ENCODE measurements at regions not wholly inside any gene's neighbourhood (a gene's known extent, or its start where the extent isn't known, plus 50 kb on each side); places are given as distances from the start of the nearest gene placed in this dataset.
"Not testable (repeated sequence)": the region's sequence is repeated elsewhere in the genome, so short reads cannot be mapped to it uniquely, and the experiment has no call there.

- no peak for DNase-seq (ENCODE audit: low spot score)
Observed at GRCh38 chr1:213531369-213532310, 456.1 kb upstream of the PROX1 start.

DNA sequence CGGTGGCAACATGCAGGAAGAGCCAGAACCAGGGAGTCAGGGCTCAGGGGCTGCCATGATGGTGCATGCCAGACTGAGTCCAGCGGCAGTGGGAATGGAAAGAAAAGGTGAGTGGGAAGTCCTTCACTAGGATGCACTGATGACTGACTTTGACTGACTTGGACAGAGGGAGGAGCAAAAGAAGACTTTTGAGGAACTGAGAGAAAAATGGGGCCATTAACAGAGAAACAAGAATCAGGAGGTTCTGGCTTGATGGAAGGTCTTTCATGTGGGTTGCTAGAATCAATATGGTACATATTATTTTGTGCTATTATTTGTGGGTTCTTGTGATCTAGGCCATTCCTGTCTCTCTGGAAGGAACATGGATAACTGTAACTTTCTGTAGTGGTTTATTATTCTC, 454.6 kb upstream of the PROX1 start:
- no peak for DNase-seq (ENCODE audit: low spot score)

DNA sequence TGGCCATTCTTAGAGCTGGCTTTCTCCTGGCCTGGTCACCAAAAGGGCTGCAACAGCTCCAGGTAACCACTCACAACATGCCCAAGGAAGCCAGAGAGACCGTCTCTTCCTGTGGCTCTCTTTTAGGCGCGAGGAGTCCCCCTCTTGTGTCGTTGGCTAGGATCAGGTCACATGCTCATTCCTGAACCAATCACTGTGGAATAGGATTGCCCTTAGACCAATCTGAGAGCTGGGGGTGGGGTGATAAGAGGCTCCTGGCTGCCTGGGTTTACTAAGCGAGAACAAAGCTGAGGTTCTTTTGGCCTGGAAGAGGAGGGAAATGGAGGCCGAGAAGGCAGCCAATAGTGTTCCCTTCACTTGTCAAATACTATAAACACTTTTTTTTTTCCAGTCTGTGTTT, 452.1 kb upstream of the PROX1 start:
- DNase-seq (ENCODE audit: low spot score): no peak

GRCh38 chr1:213538251-213538650, 449.5 kb upstream of the PROX1 start:
- no peak for DNase-seq (ENCODE audit: low spot score)

GRCh38 chr1:213539464-213539863, 448.3 kb upstream of the PROX1 start:
- no peak for DNase-seq (ENCODE audit: low spot score)

DNA sequence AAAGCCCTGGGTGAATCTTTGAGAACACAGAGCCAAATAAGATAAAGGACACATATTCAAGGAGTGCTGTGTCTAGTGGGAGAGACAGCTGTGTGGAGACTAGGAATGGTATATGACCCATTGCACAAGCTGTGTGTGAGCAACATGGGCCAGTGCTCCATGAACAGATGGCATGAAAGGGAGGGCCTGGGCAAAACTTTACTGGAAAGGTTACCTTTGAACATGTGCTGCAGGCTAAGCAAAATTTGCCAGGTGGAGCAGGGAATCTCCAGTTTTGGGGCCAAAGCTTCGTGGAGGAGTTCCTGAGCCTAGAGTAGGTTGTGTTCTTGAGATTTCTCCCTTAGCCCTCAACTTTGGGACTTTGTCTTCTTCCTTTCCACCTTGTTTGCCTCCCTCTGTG, 446.1 kb upstream of the PROX1 start:
- no peak for DNase-seq (ENCODE audit: low spot score)

DNA sequence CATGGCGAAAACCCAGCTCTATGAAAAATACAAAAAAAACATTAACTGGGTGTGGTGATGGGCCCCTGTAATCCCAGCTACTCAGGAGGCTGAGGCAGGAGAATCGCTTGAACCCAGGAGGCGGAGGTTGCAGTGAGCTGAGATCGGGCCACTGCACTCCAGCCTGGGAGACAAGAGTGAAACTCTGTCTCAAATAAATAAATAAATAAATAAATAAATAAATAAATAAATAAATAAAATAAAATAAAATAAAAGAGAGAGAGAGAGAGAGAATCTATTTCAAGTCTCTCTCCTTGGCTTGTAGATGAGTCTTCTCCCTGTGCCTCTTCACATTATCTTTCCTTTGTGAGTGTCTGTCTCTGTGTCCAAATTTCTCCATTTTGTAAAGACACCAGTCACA, 442.6 kb upstream of the PROX1 start:
- not testable (repeated sequence) for DNase-seq (ENCODE audit: low spot score)

DNA sequence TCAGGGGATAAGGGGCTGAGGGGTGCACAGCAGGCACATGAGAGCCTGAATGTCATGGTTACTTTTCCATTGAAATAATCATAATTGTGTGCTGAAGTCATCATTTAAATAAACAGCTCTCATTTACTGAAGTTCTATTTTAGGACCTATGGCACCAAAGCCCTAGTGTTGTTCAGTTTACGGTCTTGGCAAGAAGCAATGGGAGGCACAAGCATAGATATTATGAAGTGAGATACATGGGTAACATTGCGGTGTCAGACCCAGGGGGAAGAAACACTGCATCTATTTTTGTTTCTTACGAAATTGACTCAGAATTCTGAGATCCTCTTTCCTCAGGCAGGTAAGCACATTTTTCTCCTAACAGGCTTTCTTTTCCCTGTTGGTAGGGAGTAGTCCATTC, 437.8 kb upstream of the PROX1 start:
- no peak for DNase-seq (ENCODE audit: low spot score)

DNA sequence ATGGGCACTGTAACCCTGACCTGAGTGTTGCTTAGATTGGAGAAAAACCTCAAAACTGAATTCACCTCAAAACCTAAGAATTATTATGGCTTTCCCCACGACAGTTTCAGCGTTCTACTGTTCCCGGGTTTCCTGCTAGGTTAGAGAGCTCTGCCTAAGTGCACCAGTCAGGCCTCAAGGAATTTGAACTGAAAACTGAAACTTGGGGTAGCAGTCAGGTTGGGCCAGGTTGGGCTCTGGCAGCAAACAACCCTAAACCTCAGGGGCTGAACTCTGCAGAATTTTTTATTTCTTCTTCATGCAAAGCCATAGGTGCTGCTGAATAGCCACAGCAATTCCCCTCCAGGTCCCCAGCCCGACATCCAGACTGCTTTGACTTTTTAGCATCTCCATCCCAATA, 437.0 kb upstream of the PROX1 start:
- no peak for DNase-seq (ENCODE audit: low spot score)

GRCh38 chr1:213552045-213552444, 435.7 kb upstream of the PROX1 start:
- DNase-seq (ENCODE audit: low spot score): no peak

- no peak for DNase-seq (ENCODE audit: low spot score)
Observed at GRCh38 chr1:213560226-213560625, 427.5 kb upstream of the PROX1 start.

- no peak for DNase-seq (ENCODE audit: low spot score)
Observed at GRCh38 chr1:213561870-213562269, 425.9 kb upstream of the PROX1 start.

DNA sequence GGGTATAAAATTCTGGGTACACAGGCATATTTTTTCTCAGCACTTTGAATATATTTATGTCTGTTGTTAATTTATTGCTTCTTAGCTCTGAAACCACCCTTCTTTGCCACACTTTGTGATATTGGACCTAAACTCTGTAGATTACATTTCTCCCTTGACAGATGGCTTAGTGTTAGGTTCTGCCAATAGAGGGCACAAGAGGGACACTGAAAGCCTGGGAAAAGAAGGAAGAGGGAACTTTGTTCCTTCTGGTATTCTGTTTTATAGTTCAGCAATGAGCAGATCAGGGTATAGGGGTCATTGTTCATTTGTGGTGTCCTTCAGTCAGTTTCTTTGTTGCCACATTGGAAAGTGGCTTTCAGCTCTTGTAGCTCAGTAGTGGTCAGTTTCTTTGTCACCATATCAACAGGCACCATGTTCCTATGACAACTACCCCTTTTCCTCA, 423.5 kb upstream of the PROX1 start:
- no peak for DNase-seq (ENCODE audit: low spot score)

DNA sequence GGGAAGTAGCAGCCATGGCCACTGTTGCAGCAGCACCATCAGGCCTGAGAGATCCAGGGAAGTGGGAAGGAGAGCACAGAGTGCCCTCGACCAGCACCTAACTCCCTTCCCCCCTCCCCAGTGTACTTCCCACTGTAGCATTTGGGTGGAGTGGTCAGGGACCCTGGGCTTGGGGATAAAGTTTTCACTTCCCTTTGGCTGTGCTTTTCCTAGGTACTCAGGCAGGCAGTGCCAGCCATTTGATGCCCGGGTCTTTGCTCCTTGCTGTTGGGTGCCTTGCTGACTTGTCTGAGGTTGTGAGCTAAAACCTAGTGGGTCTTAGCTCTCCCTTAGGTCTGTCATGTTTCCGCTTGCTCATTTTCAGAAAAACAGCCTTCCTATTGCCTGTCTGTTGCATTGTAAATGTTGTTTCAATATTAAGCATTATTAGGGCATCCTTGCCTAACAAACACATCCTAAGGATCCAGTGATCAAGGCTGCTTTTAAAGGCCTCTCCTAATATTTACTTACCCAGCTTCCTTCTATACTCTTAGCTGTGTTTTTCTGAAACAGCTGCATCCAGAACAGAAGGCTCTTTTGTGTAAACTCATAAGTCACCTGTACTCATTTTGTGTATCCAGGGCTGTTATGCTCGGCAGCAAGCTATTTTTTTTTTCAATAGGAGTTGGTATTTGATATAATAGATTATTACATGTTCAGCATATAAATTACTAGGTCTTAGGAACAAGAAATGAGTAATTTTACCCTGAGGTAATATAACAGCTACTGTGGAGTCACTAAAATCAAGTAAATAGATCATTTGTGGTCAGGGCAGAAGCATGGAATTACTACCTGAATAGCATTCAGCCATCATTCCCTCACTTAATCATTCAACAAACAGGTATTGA, 418.6 kb upstream of the PROX1 start:
- no peak for DNase-seq (ENCODE audit: low spot score)

GRCh38 chr1:213569816-213570150, 418.0 kb upstream of the PROX1 start:
- DNase-seq (ENCODE audit: low spot score): no peak

GRCh38 chr1:213570487-213570886, 417.3 kb upstream of the PROX1 start:
- no peak for DNase-seq (ENCODE audit: low spot score)

DNA sequence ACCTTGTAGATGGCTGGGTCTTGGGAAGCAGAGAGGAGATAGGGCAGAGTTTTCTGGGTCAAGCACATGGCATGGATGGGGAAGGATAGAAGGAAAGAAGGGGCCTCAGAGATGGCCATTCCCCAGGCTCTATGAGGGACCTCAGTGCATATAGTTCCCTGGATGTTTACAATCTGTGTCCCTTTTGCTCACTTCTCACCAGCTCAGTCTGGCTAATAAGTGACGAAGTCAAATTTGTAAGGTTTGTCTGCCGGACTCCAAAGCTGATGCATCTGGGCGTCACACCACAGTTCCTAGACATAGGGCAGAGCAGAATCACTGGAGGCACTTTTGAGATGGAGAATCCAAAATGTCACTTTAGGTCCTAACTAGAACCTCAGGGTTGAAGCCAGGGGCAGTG, 416.4 kb upstream of the PROX1 start:
- no peak for DNase-seq (ENCODE audit: low spot score)

GRCh38 chr1:213571843-213572242, 415.9 kb upstream of the PROX1 start:
- no peak for DNase-seq (ENCODE audit: low spot score)

GRCh38 chr1:213572912-213573647, 414.7 kb upstream of the PROX1 start:
- no peak for DNase-seq (ENCODE audit: low spot score)

DNA sequence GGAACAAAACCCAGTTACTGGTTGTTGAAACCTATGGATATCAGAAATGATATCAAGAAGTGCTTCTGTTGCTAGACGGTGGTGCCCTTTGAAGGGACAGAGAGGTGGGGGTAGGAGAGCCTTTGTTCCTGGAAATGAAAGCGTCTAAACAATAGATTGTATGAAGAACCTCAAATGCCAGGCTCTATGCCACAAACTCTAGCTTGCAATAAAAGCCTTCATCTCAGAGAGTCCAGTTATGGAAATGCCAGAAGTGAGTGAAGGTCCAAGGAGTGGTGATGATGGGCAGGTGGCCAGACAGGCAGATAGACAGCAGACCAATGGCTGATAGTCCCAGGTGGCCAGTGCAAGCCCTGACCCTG, 414.1 kb upstream of the PROX1 start:
- no peak for DNase-seq (ENCODE audit: low spot score)

GRCh38 chr1:213582976-213583567, 404.7 kb upstream of the PROX1 start:
- no peak for DNase-seq (ENCODE audit: low spot score)

DNA sequence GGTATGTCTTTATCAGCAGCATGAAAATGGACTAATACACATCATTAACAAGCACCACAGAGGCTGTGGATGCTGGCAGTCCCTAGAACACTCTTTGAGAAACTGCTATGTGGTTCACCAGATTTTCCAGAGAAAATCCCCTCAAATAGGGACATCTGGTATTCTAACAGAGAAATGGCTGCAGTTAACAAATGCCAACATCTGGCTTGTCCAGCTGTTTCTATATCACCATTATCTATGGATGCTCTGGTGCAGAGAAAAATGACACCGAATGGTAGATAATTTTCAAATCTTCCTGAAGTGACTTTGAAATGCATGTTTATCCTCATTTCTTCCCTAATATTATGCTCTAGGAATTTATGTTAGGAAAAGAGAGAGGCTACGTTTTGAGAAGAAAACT, 403.5 kb upstream of the PROX1 start:
- DNase-seq (ENCODE audit: low spot score): no peak
